Peyer's patch (tissue), 4 donors: ENCODE measurements at regions not wholly inside any gene's neighbourhood (a gene's known extent, or its start where the extent isn't known, plus 50 kb on each side); places are given as distances from the start of the nearest gene placed in this dataset.
A peak's percentile ranks its signal among the peaks of the same experiment; 100 is the strongest.

ENCODE experiments used
- CTCF ChIP-seq, 6 experiments: fragments of 450-650 bp in 4 of 6; fragments of 200-600 bp in 2 of 6; sonication (generic) in 1 of 6; IDR thresholded peaks; one replicate each; pipeline ENCODE4 v1.5.1; 2017 to 2019; ENCODE audit warnings: antibody characterized with exemption in 6 of 6, mild to moderate bottlenecking in 3 of 6, moderate library complexity in 1 of 6
- POLR2A ChIP-seq, 2 donors: fragments of 450-650 bp; IDR thresholded peaks; one replicate each; pipeline ENCODE4 v1.5.1; 2017; ENCODE audit warnings: antibody characterized with exemption in 2 of 2, mild to moderate bottlenecking in 2 of 2, moderate library complexity in 2 of 2

GRCh38 chr7:94276795-94277194 is 117.9 kb upstream of the COL1A2 start:
- TF ChIP-seq CTCF (IDR thresholded peaks at IDR 0.05) (peak in 2 of 6 experiments; percentile 22 to 25), POLR2A (IDR thresholded peaks at IDR 0.05) (no peak)
